Neural cell (in vitro differentiated cells): ENCODE measurements at regions not wholly inside any gene's neighbourhood (a gene's known extent, or its start where the extent isn't known, plus 50 kb on each side); places are given as distances from the start of the nearest gene placed in this dataset.

Experiments
- H2AFZ ChIP-seq: fragments of 200-600, 300-800 bp; sonication (generic), shearing (Covaris generic); 2 replicates; pipeline ENCODE4 v1.6.0; 2014; ENCODE audit warnings: low read depth, mild to moderate bottlenecking, antibody characterized with exemption, low read length, moderate library complexity
- H3F3A ChIP-seq: fragments of 200-600 bp; shearing (Covaris generic); 2 replicates; pipeline ENCODE4 v1.6.1; 2016; ENCODE audit warnings: mild to moderate bottlenecking, moderate library complexity, mixed read lengths, antibody characterized with exemption, low read length; ENCODE audit not compliant: insufficient read depth, poor library complexity, severe bottlenecking
- H3K27ac ChIP-seq: fragments of 200-600, 300-800 bp; sonication (generic), shearing (Covaris generic); 2 replicates; pipeline ENCODE4 v1.5.1; 2014; ENCODE audit warnings: mild to moderate bottlenecking, low read length, moderate library complexity
- H3K27me3 ChIP-seq: fragments of 300-800, 200-600 bp; sonication (generic), shearing (Covaris generic); 2 replicates; pipeline ENCODE4 v1.6.0; 2014; ENCODE audit warnings: mild to moderate bottlenecking, low read depth, low read length, moderate library complexity; ENCODE audit not compliant: insufficient read depth
- H3K36me3 ChIP-seq: fragments of 300-800, 200-600 bp; sonication (generic), shearing (Covaris generic); 2 replicates; pipeline ENCODE4 v1.5.1; 2014; ENCODE audit warnings: mild to moderate bottlenecking, antibody characterized with exemption, low read length, moderate library complexity; ENCODE audit not compliant: insufficient read depth
- H3K4me2 ChIP-seq: fragments of 300-800, 200-600 bp; sonication (generic), shearing (Covaris generic); 2 replicates; pipeline ENCODE4 v1.6.0; 2014; ENCODE audit warnings: mild to moderate bottlenecking, low read length
- H3K4me3 ChIP-seq: fragments of 300-800, 200-600 bp; sonication (generic), shearing (Covaris generic); 2 replicates; pipeline ENCODE4 v1.5.1; 2014; ENCODE audit warnings: mild to moderate bottlenecking, low read length, moderate library complexity
- H3K79me2 ChIP-seq: fragments of 200-600 bp; shearing (Covaris generic); replicated peaks from 2 replicates; pipeline ENCODE4 v1.6.0; 2014; ENCODE audit warnings: mild to moderate bottlenecking, low read length, moderate library complexity; ENCODE audit not compliant: insufficient read depth
- H3K9ac ChIP-seq: fragments of 300-800, 200-600 bp; sonication (generic), shearing (Covaris generic); 2 replicates; pipeline ENCODE4 v1.6.1; 2016; ENCODE audit warnings: mild to moderate bottlenecking, low read length, mixed read lengths
- H3K9me2 ChIP-seq: fragments of 200-600 bp; shearing (Covaris generic); 2 replicates; pipeline ENCODE4 v1.6.1; 2016; ENCODE audit warnings: mild to moderate bottlenecking, low read length, mixed read lengths; ENCODE audit not compliant: insufficient read depth
- H3K9me3 ChIP-seq: fragments of 200-600, 300-800 bp; sonication (generic), shearing (Covaris generic); 2 replicates; pipeline ENCODE4 v1.6.1; 2016; ENCODE audit warnings: mild to moderate bottlenecking, mixed run types, low read length, moderate library complexity, mixed read lengths
- H4K20me1 ChIP-seq: fragments of 200-600 bp; shearing (Covaris generic); 2 replicates; pipeline ENCODE4 v1.6.1; 2016; ENCODE audit warnings: mild to moderate bottlenecking, mixed run types; ENCODE audit not compliant: insufficient read depth
- CTCF ChIP-seq: fragments of 450-650 bp; IDR thresholded peaks from 2 replicates; pipeline ENCODE4 v1.5.1; 2014; ENCODE audit warnings: antibody characterized with exemption, mild to moderate bottlenecking, moderate library complexity; ENCODE audit not compliant: poor library complexity, severe bottlenecking
- EP300 ChIP-seq: fragments of 450-650 bp; conservative IDR thresholded peaks from 2 replicates; pipeline ENCODE4 v1.6.1; 2014; ENCODE audit warnings: antibody characterized with exemption, mild to moderate bottlenecking, moderate library complexity; ENCODE audit not compliant: poor library complexity, severe bottlenecking
- EZH2 ChIP-seq: fragments of 200-600, 300-800 bp; shearing (Covaris generic), sonication (generic); IDR thresholded peaks from 2 replicates; pipeline ENCODE4 v1.6.1; 2014; ENCODE audit warnings: antibody characterized with exemption, low read length, borderline replicate concordance, mild to moderate bottlenecking; ENCODE audit not compliant: insufficient read depth, poor library complexity, severe bottlenecking
- MXI1 ChIP-seq: fragments of 450-650 bp; conservative IDR thresholded peaks from 2 replicates; pipeline ENCODE4 v1.6.1; 2014; ENCODE audit warnings: antibody characterized with exemption, mild to moderate bottlenecking; ENCODE audit not compliant: poor library complexity, severe bottlenecking
- POLR2AphosphoS5 ChIP-seq: IDR thresholded peaks from 2 replicates; pipeline ENCODE4 v1.6.1; 2012
- RAD21 ChIP-seq: fragments of 450-650 bp; conservative IDR thresholded peaks from 2 replicates; pipeline ENCODE4 v1.6.1; 2014; ENCODE audit warnings: antibody characterized with exemption, mild to moderate bottlenecking, moderate library complexity
- REST ChIP-seq: IDR thresholded peaks from 2 replicates; pipeline ENCODE4 v1.6.1; 2012; ENCODE audit warnings: borderline replicate concordance
- SMC3 ChIP-seq: fragments of 450-650 bp; conservative IDR thresholded peaks from 2 replicates; pipeline ENCODE4 v1.6.1; 2014; ENCODE audit warnings: antibody characterized with exemption, mild to moderate bottlenecking, moderate library complexity; ENCODE audit not compliant: poor library complexity
- TAF1 ChIP-seq: IDR thresholded peaks from 2 replicates; pipeline ENCODE4 v1.6.1; 2012; ENCODE audit warnings: low read depth

GRCh38 chr9:13501018-13501417, 221.5 kb upstream of the MPDZ start:
- no peak overlapping the region for H3K9ac ChIP-seq
- H3K27me3 ChIP-seq = no peaks in the 10 kb centered on the region
- no peak overlapping the region for H3K4me3 ChIP-seq
- no peaks in the 10 kb centered on the region for H3K9me3 ChIP-seq
- no peaks in the 10 kb centered on the region for H3K36me3 ChIP-seq
- TF ChIP-seq SMC3 (no peak), EP300 (no peak), POLR2AphosphoS5 (no peak), MXI1 (no peak), CTCF (no peak), RAD21 (no peak), REST (no peak)
- no peaks in the 10 kb centered on the region for H4K20me1 ChIP-seq
- no peaks in the 10 kb centered on the region for H3K9me2 ChIP-seq
- H3K79me2 ChIP-seq = no peaks in the 10 kb centered on the region
- H3K27ac ChIP-seq = no peak overlapping the region
- no peak overlapping the region for H3K4me2 ChIP-seq
- H2AFZ ChIP-seq = no peak overlapping the region
- H3F3A ChIP-seq = no peaks in the 10 kb centered on the region

GRCh38 chr9:13500034-13500433, 220.5 kb upstream of the MPDZ start:
- Histone ChIP-seq H3K36me3 (no peaks in the 10 kb centered on the region), H3K9ac (no peak overlapping the region), H3K9me2 (no peaks in the 10 kb centered on the region), H3K9me3 (no peaks in the 10 kb centered on the region), H3K4me2 (no peak overlapping the region), H3K27ac (no peak overlapping the region), H4K20me1 (no peaks in the 10 kb centered on the region), H3K79me2 (no peaks in the 10 kb centered on the region), H3K27me3 (no peaks in the 10 kb centered on the region), H3K4me3 (no peak overlapping the region), H3F3A (no peaks in the 10 kb centered on the region), H2AFZ (no peak overlapping the region)
- TF ChIP-seq TAF1 (no peak), CTCF (no peak), REST (no peak), POLR2AphosphoS5 (no peak), EP300 (no peak), SMC3 (no peak), MXI1 (no peak), EZH2 (no peak), RAD21 (no peak)
